Panc1 (cell line): ENCODE measurements at regions not wholly inside any gene's neighbourhood (a gene's known extent, or its start where the extent isn't known, plus 50 kb on each side); places are given as distances from the start of the nearest gene placed in this dataset.

Source experiments
- POLR2AphosphoS5 ChIP-seq: IDR thresholded peaks from 2 replicates; pipeline ENCODE4 v1.6.1; 2012; ENCODE audit warnings: mild to moderate bottlenecking, low read depth, low read length, moderate library complexity
- SIN3A ChIP-seq: IDR thresholded peaks from 2 replicates; pipeline ENCODE4 v1.6.1; 2012; ENCODE audit warnings: low read depth, mild to moderate bottlenecking, low read length, moderate library complexity, borderline replicate concordance; ENCODE audit not compliant: insufficient read depth
- TF ChIP-seq, protein P1 (sequence below): fragments of 450-650 bp; IDR thresholded peaks from 2 replicates; pipeline ENCODE4 v1.5.1; 2017; ENCODE audit warnings: mild to moderate bottlenecking
- TF ChIP-seq, protein P2 (sequence below), 2 experiments: IDR thresholded peaks; 2 replicates each; pipeline ENCODE4 v1.6.1; 2011 to 2012; ENCODE audit warnings: low read depth in 2 of 2, control low read depth in 1 of 2, low read length in 1 of 2, mild to moderate bottlenecking in 1 of 2, moderate library complexity in 1 of 2; ENCODE audit not compliant: insufficient read depth in 1 of 2

- TF ChIP-seq POLR2AphosphoS5 = no peak
- TF ChIP-seq, protein P1, sequence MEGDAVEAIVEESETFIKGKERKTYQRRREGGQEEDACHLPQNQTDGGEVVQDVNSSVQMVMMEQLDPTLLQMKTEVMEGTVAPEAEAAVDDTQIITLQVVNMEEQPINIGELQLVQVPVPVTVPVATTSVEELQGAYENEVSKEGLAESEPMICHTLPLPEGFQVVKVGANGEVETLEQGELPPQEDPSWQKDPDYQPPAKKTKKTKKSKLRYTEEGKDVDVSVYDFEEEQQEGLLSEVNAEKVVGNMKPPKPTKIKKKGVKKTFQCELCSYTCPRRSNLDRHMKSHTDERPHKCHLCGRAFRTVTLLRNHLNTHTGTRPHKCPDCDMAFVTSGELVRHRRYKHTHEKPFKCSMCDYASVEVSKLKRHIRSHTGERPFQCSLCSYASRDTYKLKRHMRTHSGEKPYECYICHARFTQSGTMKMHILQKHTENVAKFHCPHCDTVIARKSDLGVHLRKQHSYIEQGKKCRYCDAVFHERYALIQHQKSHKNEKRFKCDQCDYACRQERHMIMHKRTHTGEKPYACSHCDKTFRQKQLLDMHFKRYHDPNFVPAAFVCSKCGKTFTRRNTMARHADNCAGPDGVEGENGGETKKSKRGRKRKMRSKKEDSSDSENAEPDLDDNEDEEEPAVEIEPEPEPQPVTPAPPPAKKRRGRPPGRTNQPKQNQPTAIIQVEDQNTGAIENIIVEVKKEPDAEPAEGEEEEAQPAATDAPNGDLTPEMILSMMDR = peak; percentile 24
- TF ChIP-seq, protein P2, sequence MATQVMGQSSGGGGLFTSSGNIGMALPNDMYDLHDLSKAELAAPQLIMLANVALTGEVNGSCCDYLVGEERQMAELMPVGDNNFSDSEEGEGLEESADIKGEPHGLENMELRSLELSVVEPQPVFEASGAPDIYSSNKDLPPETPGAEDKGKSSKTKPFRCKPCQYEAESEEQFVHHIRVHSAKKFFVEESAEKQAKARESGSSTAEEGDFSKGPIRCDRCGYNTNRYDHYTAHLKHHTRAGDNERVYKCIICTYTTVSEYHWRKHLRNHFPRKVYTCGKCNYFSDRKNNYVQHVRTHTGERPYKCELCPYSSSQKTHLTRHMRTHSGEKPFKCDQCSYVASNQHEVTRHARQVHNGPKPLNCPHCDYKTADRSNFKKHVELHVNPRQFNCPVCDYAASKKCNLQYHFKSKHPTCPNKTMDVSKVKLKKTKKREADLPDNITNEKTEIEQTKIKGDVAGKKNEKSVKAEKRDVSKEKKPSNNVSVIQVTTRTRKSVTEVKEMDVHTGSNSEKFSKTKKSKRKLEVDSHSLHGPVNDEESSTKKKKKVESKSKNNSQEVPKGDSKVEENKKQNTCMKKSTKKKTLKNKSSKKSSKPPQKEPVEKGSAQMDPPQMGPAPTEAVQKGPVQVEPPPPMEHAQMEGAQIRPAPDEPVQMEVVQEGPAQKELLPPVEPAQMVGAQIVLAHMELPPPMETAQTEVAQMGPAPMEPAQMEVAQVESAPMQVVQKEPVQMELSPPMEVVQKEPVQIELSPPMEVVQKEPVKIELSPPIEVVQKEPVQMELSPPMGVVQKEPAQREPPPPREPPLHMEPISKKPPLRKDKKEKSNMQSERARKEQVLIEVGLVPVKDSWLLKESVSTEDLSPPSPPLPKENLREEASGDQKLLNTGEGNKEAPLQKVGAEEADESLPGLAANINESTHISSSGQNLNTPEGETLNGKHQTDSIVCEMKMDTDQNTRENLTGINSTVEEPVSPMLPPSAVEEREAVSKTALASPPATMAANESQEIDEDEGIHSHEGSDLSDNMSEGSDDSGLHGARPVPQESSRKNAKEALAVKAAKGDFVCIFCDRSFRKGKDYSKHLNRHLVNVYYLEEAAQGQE (IDR thresholded peaks at IDR 0.05; ENCODE audit: insufficient read depth in 1 of 2, low read depth in 2 of 2, low read length in 1 of 2) = no peak
- TF ChIP-seq SIN3A = no peak
Measured at GRCh38 chr21:25360593-25360992, 246.7 kb downstream of the MRPL39 start.
